HG03442 (cell line): ENCODE measurements at regions not wholly inside any gene's neighbourhood (a gene's known extent, or its start where the extent isn't known, plus 50 kb on each side); places are given as distances from the start of the nearest gene placed in this dataset.

Experiments used
- ATAC-seq: cut with Tn5 transposase; IDR thresholded peaks from one replicate; pipeline ENCODE4 v1.9.1; 2021; ENCODE audit warnings: mild to moderate bottlenecking, moderate library complexity; ENCODE audit not compliant: unreplicated experiment

DNA sequence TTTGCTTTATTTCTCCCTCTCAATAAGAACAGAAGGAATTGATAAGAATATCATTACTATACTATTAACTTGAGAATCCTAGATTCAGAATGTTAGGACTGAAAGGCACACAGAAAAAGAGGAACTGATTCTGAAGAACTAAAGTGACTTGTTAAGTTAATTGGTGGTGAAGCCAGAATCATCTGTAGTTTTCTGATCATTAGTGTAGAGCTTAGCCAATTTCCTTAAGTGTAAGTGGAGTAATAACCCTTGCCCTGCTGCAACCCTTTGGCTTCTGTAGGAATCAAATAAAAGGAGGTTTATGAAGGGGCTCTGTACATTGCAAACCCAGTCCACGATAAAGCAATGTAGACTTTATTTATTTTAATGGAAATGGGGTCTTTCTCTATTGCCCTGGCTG, 1186.0 kb downstream of the SORCS3 start:
- ATAC-seq: no peak

DNA sequence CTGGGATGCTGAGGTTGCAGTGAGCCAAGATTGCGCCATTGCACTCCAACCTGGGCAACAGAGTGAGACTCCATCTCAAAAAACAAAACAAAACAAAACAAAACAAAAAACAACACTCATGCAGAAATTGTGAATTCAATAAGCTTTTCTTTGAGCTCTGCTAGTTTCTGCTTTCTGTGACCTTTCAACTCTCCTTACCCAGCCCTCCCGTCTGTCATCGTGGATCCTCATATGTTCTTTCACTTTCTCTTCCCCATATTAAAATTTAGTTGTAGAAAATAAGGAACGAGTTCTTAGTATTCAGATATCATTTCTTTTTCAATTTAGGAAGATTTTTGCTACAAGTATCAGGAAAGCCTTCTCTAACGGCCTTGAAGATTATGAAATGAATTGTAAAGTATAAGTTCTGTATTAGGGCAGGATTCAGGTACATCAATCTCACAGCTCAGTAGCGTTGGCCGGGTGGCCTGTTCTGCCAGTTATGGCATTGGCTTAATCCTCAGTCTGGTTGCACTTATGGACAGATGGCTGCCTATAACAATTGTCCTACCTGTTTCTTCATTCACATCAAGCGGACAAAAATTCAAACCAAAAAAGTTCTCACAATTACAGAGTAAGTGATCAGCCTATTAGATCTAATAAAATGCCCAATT, 1167.0 kb downstream of the SORCS3 start:
- no peak for ATAC-seq

DNA sequence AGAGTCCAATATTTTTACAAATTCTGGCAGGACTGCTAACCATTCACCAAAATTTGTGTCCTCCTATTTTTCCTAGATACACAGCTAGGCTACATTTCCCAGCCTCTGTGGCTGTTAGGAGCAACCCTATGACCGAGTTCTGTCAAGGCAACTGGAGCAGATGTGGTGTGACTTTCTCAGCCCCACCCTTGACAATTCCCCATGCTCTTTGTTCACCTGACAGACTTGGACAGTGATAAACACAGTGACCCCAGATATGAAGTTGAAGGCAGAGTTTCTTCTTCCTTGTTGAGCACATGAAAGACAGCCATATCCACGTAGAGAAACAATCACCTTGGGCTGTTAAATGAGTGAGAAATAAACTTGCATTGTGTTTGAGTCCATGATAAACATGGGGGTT, 1162.1 kb downstream of the SORCS3 start:
- ATAC-seq: no peak

DNA sequence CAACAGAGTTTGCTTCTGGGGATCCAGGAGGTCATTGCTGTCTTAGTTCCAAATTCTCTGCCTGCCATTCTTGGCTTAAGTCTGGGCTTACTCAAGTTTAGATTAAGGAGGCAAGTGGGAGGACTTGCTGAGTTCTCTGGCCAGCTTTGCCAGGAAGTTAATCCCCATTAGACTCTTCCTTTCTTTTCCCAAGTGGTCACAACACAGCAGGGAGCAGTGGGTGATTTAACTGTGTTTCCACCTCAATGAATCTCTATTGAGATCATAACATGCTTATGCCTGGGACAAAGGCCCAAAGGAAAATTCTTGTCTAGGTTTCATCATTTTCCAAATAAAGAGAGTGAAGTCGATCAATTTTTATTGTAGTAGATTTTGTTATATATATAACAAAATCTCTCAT, 1159.6 kb downstream of the SORCS3 start:
- no peak for ATAC-seq

DNA sequence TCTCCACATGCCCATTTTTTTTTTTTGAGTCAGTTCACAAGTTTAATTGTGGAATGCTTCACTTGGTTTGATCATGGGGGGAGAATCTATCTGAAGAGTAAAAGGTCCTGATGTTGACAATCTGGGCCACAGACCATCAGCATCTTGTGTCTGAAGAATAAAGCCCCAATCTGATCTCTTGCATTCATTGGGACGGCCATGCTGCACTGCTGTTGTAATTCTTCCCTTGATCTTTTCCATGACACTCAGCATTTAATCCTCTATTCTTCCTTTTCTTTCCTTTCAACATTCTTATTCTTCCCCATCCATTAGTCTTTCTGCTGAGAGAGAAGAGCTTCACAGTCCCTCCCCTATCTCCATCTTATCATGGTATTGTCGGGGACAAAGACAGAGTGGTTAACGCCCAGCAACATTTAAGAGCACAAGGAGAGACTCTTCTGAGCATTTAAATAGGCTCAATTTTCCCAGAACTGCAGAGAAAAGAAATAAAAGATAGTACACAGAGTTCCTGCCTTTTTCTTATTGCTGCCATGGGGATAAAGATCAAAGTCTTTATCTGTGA, 1157.3 kb downstream of the SORCS3 start:
- ATAC-seq: no peak

DNA sequence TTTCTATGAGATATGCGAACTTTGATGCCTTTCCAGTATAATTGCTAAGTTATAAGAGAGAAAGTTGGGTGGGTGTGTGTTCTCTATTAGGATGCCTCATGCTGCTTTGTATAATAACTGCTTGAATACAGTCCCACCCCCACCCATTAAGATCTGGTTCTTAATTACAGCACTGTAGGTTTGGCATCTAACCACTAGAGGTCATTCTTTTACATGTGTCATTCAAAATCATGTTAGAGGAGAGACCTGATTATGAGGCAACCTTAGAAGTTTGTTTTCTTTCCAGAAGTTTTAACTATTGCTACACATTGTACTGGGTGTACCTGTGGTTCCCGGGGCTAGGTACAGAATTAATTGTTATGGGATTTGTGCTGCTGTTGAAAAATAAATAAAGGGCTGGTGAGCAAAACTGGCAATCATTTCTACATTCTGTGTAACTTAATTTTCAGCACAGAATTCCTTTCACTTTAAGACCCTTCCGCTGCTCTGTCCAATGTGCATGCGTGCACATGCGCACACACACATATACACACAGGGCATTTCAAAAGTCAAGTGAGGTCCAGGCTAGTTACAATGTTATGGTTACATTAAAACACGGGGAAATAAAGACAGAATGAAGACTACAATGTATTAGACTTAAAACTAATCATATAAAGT, 1156.3 kb downstream of the SORCS3 start:
- peak; percentile 68 for ATAC-seq

DNA sequence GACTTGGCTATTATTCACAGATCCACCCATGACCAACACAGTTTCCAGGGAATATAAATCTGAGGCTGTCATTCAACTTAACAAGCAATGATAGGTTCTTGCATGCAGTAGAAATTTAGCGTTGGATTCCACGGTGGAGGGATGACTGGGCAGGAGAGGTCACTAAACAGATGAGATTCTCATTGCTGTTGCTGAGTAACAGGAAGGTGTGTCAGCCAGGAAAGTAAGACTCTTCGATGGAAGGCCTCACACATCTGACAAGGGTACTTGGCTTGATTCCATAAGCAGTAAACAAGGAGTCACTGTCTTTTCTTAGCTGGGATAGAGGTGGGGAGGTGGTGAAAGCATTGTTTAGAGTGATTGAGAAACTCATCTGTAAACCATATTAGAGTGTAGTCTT, 1152.0 kb downstream of the SORCS3 start:
- ATAC-seq: no peak

DNA sequence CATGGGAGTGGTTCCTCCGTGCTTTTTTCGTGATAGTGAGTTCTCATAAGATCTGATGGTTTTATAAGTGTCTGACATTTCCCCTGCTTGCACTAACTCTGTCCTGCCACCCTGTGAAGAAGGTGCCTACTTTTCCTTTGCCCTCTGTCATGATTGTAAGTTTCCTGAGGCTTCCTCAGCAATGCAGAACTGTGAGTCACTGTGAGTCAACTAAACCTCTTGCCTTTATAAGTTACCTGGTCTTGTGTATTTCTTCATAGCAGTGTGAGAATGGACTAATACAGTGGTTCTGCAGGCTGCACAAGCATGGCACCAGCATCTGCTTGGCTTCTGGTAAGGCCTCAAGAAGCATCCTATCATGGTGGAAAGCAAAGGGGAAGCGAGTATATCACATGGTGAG, 1144.6 kb downstream of the SORCS3 start:
- ATAC-seq: no peak

DNA sequence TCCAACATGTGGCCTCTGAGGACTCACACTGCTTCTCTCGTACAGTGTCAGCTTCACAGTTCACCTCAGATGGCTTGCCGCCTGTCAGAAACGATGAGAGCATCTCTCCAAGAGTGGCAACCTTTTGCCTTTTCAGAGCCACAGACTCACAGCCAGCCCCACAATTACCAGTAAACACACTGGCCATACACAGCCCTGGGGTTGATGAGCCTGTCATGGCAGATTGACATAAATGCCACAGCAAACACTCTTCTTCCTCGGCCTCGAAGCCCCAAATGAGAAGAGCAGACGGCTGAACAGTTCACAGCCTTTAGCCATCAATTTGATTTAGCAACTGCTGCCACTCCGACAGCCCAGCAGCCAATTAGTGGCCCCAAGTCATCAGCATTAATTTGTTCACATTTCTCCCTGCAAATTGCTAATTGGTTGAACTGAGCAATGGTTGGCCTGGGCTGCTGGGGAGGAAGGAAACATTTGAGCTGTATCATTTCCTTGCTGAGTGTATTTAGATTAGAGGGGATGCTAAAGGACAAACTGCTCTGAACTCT, 1142.9 kb downstream of the SORCS3 start:
- ATAC-seq: no peak

DNA sequence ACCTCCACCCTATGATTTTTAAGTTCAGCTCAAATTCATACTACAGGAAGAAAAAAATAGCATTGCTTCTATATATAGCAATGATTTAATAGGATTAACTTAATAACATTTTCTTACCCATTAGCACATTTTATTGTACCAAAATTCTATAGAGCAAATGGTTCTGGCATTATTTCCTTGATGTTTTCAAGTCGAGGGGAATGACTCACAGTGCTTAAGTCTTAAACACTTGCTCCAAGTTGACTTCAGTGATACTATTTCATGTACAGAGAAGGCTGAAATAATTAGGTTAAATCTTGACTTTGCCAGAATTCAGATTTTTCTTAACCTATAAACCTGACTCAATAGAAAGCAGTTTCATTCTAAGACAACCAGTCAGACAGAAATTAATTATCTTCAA, 1133.8 kb downstream of the SORCS3 start:
- ATAC-seq: no peak

DNA sequence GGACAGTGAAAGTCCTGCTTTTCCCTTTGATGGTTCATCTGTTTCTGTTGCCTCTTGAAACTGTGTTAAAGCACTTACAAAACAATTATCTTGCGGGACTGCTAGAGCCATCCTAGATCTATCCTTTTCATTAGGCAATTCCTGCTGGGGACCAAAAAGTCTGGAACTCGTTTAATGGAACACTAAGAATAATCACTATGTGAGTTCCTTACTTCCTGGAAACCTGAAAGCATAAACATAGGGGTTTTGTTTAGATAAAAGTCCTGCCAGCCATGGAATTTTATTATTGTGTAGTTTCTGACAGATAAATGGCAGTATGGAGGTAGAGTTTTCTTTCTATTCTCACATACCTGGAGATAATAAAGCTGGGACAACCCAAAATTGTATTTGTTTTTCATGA, 1133.3 kb downstream of the SORCS3 start:
- ATAC-seq: no peak

DNA sequence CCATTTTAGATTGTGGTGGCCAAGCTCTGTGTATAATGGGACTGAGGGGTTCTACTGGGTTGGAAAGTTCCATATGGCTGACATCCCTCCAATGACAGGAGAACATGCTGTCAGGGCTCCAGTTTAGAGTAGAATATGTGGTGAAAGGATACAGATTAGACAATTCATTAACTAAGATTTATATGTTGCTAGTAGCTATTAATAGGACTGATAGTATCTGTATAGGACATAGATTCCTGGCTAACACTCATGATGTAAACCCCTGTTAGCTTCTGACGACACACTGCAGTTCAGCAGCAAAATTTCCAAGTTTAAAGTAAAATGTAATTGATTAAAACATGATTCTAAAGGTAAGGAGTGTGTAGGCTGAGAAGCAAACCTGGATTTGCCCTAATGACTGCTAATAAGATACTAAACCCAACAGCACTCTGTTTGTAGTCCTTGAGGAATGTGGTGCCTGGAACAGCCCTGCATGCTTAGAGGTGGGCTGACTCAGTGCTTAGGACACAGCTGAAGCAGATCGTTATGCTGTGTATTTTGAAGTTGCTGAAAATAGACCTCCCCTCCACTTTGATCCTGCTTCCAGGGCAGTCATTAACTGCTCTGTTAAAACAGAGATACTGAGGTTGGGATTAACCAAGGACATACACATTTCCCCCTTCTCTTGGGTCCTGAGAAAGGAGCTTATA, 1129.6 kb downstream of the SORCS3 start:
- no peak for ATAC-seq

DNA sequence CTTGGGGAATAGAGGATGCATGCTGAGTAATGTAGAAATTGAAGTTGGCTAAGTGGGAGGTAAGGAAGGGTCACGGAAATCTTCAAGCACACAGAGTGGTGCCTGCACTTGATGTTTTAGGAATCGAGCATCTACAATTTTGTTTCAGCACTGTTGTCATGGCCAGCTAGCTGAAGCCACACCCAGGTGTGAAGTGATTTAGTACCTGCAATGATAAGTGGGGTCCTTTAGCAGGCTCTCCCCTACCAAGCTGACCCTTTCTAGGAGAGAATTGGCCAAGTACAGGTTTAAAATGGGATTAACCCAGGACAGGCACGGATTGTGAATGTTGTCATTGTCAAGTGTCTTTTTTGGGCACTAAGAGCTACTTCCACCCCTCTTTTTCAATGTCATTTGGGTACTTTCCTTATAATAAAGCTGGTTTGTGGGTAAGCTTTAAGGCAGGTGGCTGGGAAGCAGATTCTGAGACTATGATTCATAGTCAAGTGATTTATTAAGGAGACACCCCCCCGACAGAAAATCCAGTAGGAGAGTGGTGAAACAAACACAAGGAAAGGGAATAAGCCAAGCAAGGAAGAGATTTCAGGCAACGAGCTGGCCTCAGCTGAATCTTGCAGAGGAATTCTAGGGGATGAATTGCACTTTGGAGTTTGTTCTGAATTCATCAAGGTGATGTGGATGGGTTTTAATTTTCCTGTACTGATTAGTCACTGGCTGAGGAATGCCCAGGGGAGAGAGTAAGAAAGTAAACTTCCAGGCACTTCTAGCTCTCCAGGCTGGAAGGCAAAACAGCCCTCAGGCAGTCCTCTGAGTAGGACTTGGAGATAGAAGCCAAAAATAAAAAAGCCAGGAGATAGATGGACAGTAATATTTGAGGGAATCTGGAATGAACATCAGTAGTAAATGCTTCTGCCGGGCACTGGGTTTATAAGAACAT, 1128.4 kb downstream of the SORCS3 start:
- no peak for ATAC-seq

DNA sequence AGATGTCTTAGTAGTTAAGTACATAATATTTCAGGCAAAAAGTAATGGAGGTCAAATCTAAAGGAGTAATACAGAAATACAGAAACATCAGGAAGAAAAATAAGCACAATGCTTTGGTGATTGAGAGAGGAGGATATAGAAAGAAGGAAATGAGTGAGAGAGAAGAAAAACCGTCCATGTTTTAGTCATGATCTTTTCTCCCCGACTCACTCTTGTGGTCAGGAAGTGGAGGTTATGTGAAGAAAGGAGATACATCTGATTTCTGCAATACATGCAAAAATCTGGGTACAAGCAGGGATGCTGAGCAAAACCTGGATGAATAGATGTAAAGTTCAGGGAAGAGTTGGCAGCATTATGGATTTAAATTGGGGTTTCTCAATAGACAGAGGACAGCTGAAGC, 1122.5 kb downstream of the SORCS3 start:
- no peak for ATAC-seq

DNA sequence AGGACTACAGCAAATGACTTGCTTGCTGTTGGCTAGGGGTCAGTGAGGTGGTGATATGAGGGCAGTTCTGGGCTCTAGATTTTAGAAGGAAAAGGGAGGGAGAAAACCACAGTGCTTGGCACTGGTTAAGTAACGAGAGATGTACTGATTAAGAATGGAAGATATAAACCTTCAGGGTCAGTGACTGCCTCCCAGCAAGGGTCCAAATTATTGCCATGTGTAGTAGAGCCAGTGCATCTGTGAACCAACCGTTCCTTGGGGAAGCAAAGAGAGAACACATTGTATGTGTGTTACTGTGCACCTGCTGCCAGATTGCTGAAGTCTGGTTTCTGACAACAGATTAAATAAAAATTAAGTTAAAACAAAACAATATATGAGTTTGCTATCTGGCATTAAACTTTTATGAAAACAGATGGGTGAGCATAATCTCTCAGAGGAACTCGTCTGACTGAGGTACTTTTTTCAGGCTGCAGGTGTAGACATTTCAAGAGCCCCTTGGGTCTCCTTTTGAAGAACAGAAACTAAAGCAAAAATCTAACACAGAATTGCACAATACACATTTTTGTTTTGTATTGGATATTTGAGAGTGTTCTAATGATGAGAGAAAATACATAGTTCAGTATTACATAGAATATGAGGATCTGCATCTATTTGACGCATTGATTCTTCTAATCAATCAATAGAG, 1120.6 kb downstream of the SORCS3 start:
- no peak for ATAC-seq

DNA sequence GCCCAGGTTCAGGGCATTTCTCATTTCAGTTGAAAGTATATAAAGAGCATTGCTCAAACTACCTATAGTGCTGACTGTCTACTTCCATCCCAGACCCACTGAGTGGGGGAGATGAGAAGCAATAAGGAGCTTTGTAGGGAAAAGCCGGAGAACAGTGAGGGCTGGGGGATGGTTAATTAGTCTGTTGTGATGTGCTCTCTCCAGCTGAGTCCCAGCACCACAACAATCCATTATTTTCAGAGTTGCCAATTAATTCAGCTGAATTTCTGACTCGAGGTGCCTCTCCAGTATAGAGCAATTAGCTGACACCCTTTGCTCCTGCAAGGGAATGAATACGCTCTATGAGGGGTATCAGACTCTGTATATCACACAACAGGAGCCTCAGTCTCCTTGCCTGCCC, 1118.6 kb downstream of the SORCS3 start:
- no peak for ATAC-seq

DNA sequence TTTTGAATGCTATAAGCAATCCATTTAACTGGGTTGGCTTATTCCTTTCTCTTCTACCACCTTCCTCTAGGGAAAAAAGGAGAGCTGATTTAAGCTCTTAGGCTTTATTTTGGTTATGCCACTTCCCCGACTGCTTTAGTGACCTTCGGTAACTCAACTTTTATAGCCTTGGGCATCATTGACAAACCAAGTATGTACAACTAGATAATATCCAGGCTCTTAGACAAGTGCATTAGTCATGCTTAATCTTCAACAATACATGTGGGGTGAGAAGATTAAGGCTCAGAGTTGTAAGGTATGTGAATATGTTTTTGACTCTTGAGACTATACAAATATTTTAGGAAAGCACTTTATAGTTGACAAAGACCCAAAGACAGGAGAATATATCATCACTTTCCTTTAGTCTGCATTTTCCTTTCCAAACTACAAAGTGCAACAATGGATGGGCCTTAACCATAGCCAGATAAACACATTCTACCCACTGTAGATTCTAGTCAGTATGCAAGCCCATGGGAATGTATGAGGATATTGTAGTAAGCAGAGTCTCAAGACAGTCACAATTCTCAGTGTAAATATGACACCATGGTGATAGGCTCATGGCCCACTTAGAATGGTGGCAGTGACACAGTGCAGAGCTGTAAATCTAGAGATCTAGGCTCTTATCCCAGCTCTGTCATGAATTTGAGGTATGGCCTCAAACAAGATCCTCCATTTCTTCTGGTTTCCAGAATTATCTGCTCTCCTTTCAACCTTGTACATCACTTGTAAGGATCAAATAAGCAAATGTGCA, 1117.3 kb downstream of the SORCS3 start:
- no peak for ATAC-seq

DNA sequence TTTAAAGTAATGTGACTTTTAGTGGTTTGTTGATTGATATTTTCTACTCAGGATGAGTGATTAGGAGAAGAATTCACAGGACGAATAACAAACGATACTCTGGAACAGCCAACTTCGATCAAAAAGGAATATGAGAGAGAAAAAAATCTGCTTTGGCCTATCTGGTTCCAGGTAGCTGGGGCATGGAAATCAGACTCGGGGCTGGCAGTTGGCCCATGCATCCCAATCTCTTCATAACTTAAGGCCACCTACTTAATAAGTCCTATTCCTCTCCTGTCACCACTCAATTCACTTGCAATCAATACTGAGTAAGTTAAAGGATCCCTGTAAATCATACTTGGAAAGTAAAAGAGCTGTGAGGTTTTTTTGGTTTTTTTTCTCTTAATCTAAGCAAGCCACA, 1116.2 kb downstream of the SORCS3 start:
- ATAC-seq: no peak

DNA sequence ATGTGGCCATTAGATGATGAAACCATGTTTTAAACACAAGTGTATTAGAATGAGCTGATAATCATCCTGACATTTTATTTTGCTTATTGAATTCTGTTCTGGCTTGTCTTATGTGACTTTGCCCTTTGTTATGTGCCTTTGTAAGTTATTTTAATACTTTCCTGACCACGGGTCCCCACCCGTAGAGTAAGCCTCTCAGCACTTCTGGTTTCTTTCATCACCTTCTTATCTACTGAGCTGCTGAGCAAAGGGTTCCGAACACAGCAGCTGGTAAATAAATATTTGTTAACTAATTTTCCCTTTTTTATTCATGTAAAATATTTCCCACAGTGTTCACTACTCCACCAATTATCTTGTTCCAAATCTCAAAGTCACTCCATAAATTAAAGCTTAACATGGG, 1115.3 kb downstream of the SORCS3 start:
- ATAC-seq: no peak
